Neural crest cell (in vitro differentiated cells): ENCODE measurements at regions not wholly inside any gene's neighbourhood (a gene's known extent, or its start where the extent isn't known, plus 50 kb on each side); places are given as distances from the start of the nearest gene placed in this dataset.

Source experiments
- DNase-seq: peaks from one replicate; pipeline ENCODE4 v3.0.0; 2021; ENCODE audit warnings: low read depth, mixed read lengths, low spot score
- H3K27ac Mint-ChIP-seq: one replicate; pipeline ENCODE4 v1.8.0; 2021; ENCODE audit warnings: mild to moderate bottlenecking, mixed read lengths; ENCODE audit not compliant: unreplicated experiment
- H3K27me3 Mint-ChIP-seq: 2 replicates; pipeline ENCODE4 v1.8.0; 2021; ENCODE audit warnings: low read depth, mild to moderate bottlenecking, mixed read lengths
- H3K36me3 Mint-ChIP-seq: 2 replicates; pipeline ENCODE4 v1.8.0; 2021; ENCODE audit warnings: low read depth, mild to moderate bottlenecking, mixed read lengths
- H3K4me1 Mint-ChIP-seq: 2 replicates; pipeline ENCODE4 v1.8.0; 2021; ENCODE audit warnings: mixed read lengths
- H3K4me3 Mint-ChIP-seq: one replicate; pipeline ENCODE4 v1.8.0; 2021; ENCODE audit warnings: mild to moderate bottlenecking, mixed read lengths
- H3K9me3 Mint-ChIP-seq: 2 replicates; pipeline ENCODE4 v1.8.0; 2021; ENCODE audit warnings: mixed read lengths
- TF ChIP-seq, protein P1 (sequence below): fragments of 200-600 bp; sonication (generic); conservative IDR thresholded peaks from 2 replicates; pipeline ENCODE4 v1.5.0; 2021; ENCODE audit warnings: antibody characterized with exemption, mild to moderate bottlenecking

- H3K4me3 Mint-ChIP-seq = no peak overlapping the region
- no peak for DNase-seq
- no peaks in the 10 kb centered on the region for H3K36me3 Mint-ChIP-seq
- H3K27me3 Mint-ChIP-seq = peaks cover 3% of the 10 kb centered on the region
- TF ChIP-seq, protein P1, sequence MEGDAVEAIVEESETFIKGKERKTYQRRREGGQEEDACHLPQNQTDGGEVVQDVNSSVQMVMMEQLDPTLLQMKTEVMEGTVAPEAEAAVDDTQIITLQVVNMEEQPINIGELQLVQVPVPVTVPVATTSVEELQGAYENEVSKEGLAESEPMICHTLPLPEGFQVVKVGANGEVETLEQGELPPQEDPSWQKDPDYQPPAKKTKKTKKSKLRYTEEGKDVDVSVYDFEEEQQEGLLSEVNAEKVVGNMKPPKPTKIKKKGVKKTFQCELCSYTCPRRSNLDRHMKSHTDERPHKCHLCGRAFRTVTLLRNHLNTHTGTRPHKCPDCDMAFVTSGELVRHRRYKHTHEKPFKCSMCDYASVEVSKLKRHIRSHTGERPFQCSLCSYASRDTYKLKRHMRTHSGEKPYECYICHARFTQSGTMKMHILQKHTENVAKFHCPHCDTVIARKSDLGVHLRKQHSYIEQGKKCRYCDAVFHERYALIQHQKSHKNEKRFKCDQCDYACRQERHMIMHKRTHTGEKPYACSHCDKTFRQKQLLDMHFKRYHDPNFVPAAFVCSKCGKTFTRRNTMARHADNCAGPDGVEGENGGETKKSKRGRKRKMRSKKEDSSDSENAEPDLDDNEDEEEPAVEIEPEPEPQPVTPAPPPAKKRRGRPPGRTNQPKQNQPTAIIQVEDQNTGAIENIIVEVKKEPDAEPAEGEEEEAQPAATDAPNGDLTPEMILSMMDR = no peak
- H3K27ac Mint-ChIP-seq = peak overlapping the region; percentile 19
- H3K4me1 Mint-ChIP-seq = peaks cover 5% of the 10 kb centered on the region
- H3K9me3 Mint-ChIP-seq = no peaks in the 10 kb centered on the region
Observed at GRCh38 chr3:195012571-195012970, 258.4 kb downstream of the XXYLT1 start.

DNA sequence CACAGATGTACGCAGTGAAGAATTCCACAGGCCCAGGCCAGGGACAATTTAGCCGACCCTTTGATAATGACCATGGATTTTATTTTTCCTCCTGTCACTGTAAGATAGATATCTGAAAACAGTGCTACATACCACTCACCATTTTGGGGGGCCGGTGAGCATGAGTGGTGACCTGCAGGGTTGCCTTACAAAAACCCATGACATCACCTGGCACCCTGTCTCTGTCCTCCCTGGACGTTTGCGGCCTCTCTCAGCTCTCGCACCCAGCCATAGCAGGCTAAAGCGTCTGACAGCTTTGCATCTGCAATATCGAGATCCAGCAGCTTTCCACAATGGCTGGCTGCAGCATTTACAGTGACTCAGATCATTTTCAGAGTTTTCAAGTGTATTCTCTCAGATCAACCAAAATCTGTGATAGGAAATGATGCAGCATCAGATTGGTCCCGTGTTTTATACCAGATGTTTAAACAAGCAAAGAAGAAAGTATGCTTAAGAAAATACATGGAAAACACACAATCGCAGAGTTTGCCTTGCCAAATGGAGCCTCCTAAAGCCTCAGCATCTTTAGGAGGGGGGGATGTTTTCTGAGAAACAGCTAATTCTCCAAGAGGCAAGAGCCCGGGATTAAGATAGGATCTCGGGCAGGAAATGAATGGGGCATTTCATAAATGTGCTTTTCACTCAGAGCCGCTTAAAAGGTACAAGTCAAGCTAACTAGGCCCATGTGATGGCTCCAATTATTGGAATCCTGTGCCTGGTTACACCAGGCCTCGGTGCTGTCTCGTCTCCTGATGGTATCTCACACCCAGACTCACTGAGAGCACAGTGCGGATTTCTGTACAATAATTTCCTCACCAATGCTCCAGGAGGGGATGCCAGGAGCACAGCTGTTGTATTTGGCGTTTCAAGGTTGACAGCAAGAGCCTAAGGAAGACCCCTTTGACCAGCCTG lies 257.3 kb downstream of the XXYLT1 start:
- TF ChIP-seq, protein P1 = no peak
- Mint-ChIP-seq H3K9me3 (no peaks in the 10 kb centered on the region), H3K4me1 (no peaks in the 10 kb centered on the region), H3K27ac (no peak overlapping the region), H3K27me3 (peaks cover 6% of the 10 kb centered on the region), H3K36me3 (no peaks in the 10 kb centered on the region), H3K4me3 (no peak overlapping the region)
- DNase-seq = no peak

DNA sequence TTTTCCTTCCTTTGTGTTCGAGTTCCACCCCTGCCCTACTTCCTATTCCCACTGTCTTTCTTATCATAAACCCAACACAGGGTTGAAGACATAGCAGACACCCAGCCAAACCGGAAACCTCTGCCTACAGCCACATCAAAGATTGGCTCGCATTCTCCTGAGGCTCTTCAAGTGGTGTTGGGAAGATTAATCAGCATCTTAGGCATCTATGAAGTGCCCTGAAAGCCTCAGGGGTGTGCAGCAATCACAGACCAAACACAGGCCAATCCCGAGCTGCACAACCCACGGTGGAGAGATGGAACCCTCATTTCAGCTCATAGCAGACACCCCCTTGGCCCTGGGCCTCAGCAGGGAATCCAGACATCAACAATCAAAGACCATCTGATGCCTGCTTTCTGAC lies 255.9 kb downstream of the XXYLT1 start:
- H3K4me3 Mint-ChIP-seq = no peak overlapping the region
- H3K9me3 Mint-ChIP-seq = no peaks in the 10 kb centered on the region
- H3K36me3 Mint-ChIP-seq = no peaks in the 10 kb centered on the region
- H3K27ac Mint-ChIP-seq = no peak overlapping the region
- TF ChIP-seq, protein P1 = no peak
- DNase-seq = no peak
- H3K4me1 Mint-ChIP-seq = no peaks in the 10 kb centered on the region
- peaks cover 14% of the 10 kb centered on the region for H3K27me3 Mint-ChIP-seq

DNA sequence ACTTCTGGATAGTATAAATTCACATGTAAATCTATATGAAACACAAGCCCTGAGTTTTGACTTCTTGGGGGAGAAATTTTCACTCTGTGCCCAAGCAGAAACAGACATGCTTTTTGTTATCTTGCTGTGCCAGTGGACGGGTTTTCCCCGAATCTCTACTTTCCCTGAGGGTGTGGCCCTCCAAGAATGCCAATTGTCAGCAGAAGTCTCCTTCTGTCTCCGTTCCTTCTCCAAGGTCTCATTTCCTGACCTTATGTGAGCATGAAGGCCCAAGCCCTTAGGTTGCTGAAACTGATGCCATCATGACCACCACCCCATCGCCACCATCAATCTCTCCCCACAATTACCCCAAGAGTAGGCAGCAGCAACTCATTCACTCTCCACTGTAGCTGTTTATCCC lies 253.8 kb downstream of the XXYLT1 start:
- peaks cover 14% of the 10 kb centered on the region for H3K27me3 Mint-ChIP-seq
- H3K9me3 Mint-ChIP-seq = peaks cover 4% of the 10 kb centered on the region
- no peaks in the 10 kb centered on the region for H3K4me1 Mint-ChIP-seq
- no peak for DNase-seq
- TF ChIP-seq, protein P1 = no peak
- no peaks in the 10 kb centered on the region for H3K36me3 Mint-ChIP-seq
- no peak overlapping the region for H3K4me3 Mint-ChIP-seq
- no peak overlapping the region for H3K27ac Mint-ChIP-seq
